KOPT-K1 (cell line): ENCODE measurements at regions not wholly inside any gene's neighbourhood (a gene's known extent, or its start where the extent isn't known, plus 50 kb on each side); places are given as distances from the start of the nearest gene placed in this dataset.

Experiments used
- H3K27ac ChIP-seq: fragments of 200-600 bp; sonication (generic); 2 replicates; pipeline ENCODE4 v1.5.1; 2016; ENCODE audit warnings: antibody characterized with exemption, mild to moderate bottlenecking, low read depth, low read length; ENCODE audit not compliant: poor library complexity, severe bottlenecking
- H3K36me3 ChIP-seq: fragments of 200-600 bp; sonication (generic); 2 replicates; pipeline ENCODE4 v1.5.1; 2017; ENCODE audit warnings: antibody characterized with exemption, mild to moderate bottlenecking, low read length, moderate library complexity; ENCODE audit not compliant: insufficient read depth
- H3K9me3 ChIP-seq: fragments of 200-600 bp; sonication (generic); 2 replicates; pipeline ENCODE4 v1.5.1; 2017; ENCODE audit warnings: antibody characterized with exemption, low read length, mild to moderate bottlenecking; ENCODE audit not compliant: insufficient read depth, poor library complexity, severe bottlenecking

DNA sequence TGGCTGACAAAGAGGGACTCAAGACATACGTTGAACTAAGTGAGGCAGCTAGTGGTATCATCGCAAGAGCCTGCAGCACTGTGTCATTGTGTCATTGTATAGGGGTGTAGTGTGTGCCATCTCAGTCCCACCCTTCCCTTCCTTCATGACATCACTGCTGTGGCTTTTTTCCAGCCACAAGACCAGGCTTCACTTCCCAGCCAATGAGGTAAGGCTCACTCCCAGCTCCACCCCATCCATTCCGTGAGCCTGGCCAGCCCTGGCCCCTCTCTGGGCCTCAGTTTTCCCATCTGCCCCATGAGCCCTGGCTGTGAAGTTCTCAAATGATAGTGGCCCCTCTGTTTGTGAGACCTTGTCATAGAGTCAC lies 134.3 kb upstream of the ZMIZ1 start:
- no peaks in the 10 kb centered on the region for H3K36me3 ChIP-seq
- H3K27ac ChIP-seq = no peak overlapping the region
- H3K9me3 ChIP-seq = no peaks in the 10 kb centered on the region

DNA sequence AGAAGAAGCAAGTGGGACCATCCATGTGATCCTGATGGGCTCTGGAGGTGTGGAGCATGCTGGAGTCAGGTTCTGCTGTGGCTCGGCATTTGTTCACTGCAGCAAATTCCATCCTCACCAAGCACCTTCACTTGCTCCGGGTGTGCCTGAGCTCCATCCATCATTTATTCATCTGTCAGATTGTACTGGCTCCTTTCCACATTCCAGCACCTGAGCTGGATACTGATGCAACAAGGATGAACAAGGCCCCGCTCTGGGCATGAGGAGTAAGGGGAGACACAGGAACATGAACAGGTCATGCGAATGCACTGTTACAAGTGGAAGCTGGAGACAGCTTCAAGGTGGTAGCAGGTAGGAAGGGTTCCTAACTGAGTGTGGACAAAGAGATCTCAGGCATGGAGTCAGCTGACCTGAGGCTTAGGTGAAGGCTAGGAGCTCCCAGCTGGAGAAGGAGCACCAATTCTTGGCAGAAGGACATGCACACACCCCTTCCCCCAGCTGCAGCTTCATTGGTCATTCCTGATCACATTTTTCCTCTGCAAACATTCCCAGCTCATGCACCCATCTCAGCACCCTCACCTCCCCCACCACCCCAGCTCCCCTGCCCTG lies 133.7 kb upstream of the ZMIZ1 start:
- Histone ChIP-seq H3K36me3 (no peaks in the 10 kb centered on the region), H3K9me3 (no peaks in the 10 kb centered on the region), H3K27ac (no peak overlapping the region)

GRCh38 chr10:78935697-78936407 lies 132.9 kb upstream of the ZMIZ1 start:
- H3K36me3 ChIP-seq = no peaks in the 10 kb centered on the region
- H3K27ac ChIP-seq = no peak overlapping the region
- H3K9me3 ChIP-seq = no peaks in the 10 kb centered on the region

GRCh38 chr10:78936412-78937342 lies 132.1 kb upstream of the ZMIZ1 start:
- Histone ChIP-seq H3K36me3 (no peaks in the 10 kb centered on the region), H3K9me3 (no peaks in the 10 kb centered on the region), H3K27ac (no peak overlapping the region)

- Histone ChIP-seq H3K36me3 (no peaks in the 10 kb centered on the region), H3K27ac (no peak overlapping the region), H3K9me3 (no peaks in the 10 kb centered on the region)
Measured at GRCh38 chr10:78937393-78937792, 131.4 kb upstream of the ZMIZ1 start.

- peaks cover 4% of the 10 kb centered on the region for H3K9me3 ChIP-seq
- H3K36me3 ChIP-seq = no peaks in the 10 kb centered on the region
- H3K27ac ChIP-seq = no peak overlapping the region
Measured at GRCh38 chr10:78937800-78938694, 130.7 kb upstream of the ZMIZ1 start.

DNA sequence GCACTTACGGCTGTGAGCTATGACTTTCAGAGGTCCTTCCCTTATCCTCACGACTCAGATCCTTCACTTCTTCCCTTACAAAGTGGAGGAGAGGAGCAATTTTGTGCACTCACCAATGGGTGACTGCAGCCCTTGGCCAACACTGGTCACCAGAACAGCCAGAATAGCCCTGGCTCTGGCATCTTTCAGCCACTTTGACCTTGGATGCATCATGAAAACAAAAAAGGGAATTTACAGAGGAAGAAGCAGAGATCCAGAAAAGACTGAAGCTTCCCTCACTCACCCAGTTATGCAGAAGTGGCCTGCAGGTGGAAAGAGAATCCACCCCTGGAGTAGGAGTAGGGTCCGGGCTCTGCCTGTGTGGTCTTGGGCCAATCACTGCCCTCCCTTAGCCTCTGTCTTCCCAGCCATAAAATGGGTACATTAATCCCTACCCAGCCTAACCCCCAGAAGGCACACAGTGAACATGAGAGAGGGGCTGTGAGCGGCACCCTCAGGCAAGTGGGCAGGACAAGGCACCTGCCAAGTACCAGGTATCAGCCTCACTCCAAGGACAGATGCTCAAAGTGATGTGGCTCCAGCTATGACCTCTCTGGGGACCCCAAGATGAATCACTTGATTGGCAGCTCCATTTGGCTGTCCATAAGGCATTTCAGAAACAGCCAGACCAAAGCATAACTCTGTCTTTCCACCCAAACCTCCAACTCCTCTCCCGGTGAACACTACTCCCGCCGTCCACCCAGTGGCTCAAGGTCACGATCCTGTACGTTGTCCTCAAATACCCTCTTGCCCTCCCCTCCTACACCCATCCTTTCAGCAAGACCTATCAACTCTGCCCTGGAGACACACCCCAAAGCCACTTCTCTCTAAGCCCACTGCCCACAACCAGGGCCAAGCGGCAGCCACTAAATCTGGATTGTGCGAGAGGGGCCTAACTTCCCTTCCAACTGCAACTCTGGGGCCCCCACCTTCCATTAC lies 129.8 kb upstream of the ZMIZ1 start:
- Histone ChIP-seq H3K36me3 (no peaks in the 10 kb centered on the region), H3K9me3 (peaks cover 8% of the 10 kb centered on the region), H3K27ac (no peak overlapping the region)

DNA sequence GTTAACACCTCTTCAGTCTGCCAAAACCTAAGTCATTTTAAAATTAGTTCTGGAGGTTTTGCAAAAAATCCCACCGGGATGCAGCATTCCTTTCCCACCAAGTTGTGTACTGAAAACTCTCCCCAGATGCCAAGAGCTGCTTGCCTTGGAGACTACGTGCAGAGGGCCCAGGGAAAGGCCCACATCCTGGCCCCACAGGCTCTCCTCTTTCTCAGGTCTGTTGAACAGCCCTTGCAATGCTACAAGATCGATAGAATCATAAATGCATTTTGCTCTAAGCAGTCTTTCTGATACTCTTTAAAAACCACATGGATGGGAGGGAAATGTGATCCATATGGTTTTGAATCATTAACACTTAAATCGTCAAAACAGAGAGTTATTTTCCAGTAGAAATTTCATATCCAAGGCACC lies 126.7 kb upstream of the ZMIZ1 start:
- H3K36me3 ChIP-seq = no peaks in the 10 kb centered on the region
- H3K27ac ChIP-seq = no peak overlapping the region
- H3K9me3 ChIP-seq = peaks cover 8% of the 10 kb centered on the region

- H3K9me3 ChIP-seq = peaks cover 8% of the 10 kb centered on the region
- H3K27ac ChIP-seq = peak overlapping the region; percentile 50
- H3K36me3 ChIP-seq = no peaks in the 10 kb centered on the region
Measured at GRCh38 chr10:78944723-78945312, 123.9 kb upstream of the ZMIZ1 start.

GRCh38 chr10:78945838-78946237 lies 122.9 kb upstream of the ZMIZ1 start:
- no peaks in the 10 kb centered on the region for H3K36me3 ChIP-seq
- H3K9me3 ChIP-seq = peaks cover 8% of the 10 kb centered on the region
- no peak overlapping the region for H3K27ac ChIP-seq

- no peaks in the 10 kb centered on the region for H3K36me3 ChIP-seq
- H3K27ac ChIP-seq = no peak overlapping the region
- H3K9me3 ChIP-seq = peaks cover 8% of the 10 kb centered on the region
Measured at GRCh38 chr10:78947226-78947625, 121.5 kb upstream of the ZMIZ1 start.

DNA sequence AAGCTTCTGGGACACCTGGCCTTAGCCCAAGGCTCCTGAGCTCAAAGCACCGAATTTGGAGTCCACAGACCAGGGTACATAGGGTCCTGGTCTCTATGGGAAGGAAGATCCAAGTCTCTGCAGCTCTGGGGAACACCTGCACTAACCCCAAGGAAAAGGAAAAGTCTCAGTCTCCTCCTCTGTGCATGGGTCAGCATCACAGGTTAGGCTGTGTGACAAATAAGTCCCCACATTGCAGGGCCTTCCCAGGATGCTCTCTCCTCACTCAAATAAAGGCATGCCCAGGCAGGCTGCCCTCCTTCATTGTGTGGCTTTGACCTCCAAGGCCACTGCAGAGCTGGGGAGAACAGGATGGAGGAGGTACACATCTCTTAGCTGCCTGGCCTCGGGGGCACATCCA lies 121.0 kb upstream of the ZMIZ1 start:
- Histone ChIP-seq H3K27ac (no peak overlapping the region), H3K36me3 (no peaks in the 10 kb centered on the region), H3K9me3 (peaks cover 6% of the 10 kb centered on the region)

DNA sequence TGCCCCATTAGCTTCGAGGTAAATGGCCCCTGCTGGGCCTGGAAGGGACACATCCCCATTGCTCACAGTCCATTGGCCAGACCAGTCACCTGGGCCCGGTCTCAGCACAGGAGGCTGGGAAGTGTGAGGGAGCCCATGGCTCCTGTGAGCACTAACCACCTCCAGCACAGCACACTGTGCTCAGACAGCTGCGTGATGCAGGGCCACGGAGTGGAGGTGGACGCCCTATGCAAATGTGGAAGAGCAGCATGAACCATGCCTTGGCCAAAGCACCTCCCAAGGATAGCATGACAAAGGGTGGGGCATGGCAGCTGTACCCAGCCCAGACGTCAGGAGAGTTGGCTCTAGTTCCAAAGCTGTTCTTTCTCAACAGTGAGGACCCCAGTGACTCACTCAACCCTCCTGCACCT lies 120.1 kb upstream of the ZMIZ1 start:
- Histone ChIP-seq H3K36me3 (no peaks in the 10 kb centered on the region), H3K27ac (no peak overlapping the region), H3K9me3 (no peaks in the 10 kb centered on the region)
